NT2/D1 (cell line): ENCODE measurements at regions not wholly inside any gene's neighbourhood (a gene's known extent, or its start where the extent isn't known, plus 50 kb on each side); places are given as distances from the start of the nearest gene placed in this dataset.

Experiments
- SUZ12 ChIP-seq: IDR thresholded peaks from 2 replicates; pipeline ENCODE4 v1.6.1; 2011; ENCODE audit not compliant: insufficient read length, insufficient read depth; ENCODE audit errors: extremely low read depth
- YY1 ChIP-seq: IDR thresholded peaks from 2 replicates; pipeline ENCODE4 v1.6.1; 2011; ENCODE audit not compliant: insufficient read length, insufficient read depth
- ZNF274 ChIP-seq: IDR thresholded peaks from 2 replicates; pipeline ENCODE4 v1.6.1; 2011; ENCODE audit warnings: mild to moderate bottlenecking, low read depth, low read length

- TF ChIP-seq YY1 (no peak), ZNF274 (no peak), SUZ12 (no peak)
Measured at GRCh38 chr10:3354174-3354900, 181.8 kb upstream of the PITRM1 start.
